Activated naive CD8-positive, alpha-beta T cell treated with anti-CD3 and anti-CD28 coated beads, Interleukin-2, amount 50 U/mL, for 16 hours (primary cell): ENCODE measurements at regions not wholly inside any gene's neighbourhood (a gene's known extent, or its start where the extent isn't known, plus 50 kb on each side); places are given as distances from the start of the nearest gene placed in this dataset.

Experiments used
- DNase-seq: peaks from one replicate; pipeline ENCODE4 v3.0.0-alpha.2; 2020; ENCODE audit warnings: low read depth, low spot score

DNA sequence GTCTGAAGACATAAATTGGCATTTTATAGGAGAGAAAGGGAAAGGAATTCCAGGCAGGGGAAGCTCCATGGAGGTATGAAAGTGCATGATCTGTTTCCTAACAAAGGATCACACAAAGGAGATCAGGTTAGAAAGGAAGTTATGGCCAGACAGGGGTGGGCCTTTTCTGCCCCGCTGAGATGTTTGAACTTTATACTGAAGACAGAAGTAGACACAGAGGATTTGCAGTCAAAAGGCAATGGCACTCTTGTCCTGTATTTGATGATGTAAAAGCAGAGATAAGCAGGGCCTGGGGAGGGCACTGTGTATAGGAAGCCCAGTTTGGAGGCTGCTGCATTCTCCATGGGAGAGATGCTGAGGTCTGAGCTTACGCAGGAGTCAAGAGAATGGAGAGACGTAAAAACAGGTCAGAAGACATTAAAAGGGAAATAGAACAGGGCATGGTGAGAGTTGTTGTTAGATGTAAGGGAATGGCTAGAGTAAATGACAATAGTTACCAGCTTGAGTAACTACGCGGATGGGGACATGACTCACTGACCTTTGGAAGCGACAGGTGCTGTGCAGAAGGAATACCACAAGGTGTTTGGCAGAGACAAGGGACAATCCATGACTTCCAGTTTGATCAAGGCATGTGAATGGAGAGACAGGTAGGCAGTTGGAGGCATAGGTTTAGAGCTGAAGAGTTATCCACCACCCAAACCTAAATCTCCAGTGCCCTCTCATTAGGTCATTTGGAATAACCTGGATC, 190.6 kb upstream of the SASH1 start:
- DNase-seq: no peak

DNA sequence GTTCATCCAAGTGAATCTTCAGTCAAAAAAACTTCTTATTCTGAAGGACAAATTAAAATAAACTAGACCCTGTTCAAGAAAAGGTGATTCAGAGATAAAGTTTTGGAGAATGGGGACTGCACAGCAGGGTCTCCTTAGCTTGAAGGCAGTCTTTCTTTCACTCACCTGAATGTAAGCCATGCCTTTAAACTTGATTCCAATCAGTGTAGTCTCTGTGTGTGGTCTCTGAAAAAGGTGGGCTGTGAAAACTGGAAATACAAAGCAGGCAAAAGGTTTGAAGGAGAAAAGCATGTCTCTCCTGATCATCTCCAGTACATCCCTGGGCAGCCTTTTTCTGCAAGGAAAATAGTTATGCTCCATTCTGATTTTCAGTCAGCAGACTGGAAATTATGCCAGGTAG, 188.0 kb upstream of the SASH1 start:
- DNase-seq: no peak

DNA sequence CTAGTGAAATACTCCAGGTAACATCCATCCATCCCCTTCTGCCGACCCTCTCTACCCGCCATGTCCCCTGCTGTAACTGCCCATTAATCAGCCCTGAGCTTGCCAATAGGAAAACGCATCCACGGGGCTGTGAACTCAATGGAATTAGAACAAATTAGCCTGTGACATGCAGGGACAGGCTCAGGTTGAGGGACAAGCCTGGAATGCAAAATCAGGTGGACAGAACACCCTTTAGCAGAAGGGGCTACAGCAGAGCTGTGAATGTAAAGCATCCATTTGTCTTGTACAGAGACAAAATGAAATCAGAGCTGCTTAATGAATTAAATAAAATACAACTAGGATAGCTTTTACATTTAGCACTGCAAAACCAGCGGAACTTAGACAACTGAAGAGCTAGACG, 187.3 kb upstream of the SASH1 start:
- DNase-seq: no peak

DNA sequence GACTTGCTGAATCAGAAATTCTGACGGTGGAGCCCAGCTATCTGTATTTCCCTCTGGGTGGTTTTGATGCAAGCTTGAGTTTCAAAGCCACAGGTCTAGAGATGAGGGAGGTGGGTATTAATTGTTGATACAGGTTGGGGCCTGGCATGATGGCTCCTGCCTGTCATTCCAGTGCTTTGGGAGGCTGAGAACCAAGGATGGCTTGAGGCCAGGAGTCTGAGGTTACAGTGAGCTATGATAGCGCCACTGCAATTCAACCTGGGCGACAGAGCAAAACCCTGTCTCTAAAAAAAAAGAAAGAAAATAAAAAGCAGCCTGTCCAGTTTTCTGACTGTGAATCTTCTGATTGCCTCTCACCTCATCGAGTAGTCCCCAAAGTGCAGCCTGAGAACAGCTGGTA, 184.8 kb upstream of the SASH1 start:
- no peak for DNase-seq

DNA sequence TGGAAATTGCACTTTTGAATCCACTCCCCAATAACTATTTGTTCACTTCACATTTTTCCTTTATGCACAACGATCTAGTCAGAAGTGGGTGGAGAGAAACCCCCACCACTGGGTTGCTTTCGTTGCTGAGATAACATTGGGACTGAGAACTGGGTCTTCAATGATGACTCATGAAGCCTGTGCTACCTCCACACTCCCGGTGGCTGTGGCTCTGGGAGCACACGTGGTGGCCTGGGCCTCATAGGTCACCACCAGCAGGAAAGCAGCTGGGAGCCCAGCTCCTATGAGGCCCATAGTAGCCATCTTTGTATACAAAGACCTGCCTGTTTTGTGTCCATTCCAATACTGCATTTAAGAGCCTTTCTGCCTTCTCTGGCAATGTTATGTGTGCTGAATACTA, 178.0 kb upstream of the SASH1 start:
- no peak for DNase-seq

GRCh38 chr6:148166339-148166968, 176.2 kb upstream of the SASH1 start:
- DNase-seq: no peak

DNA sequence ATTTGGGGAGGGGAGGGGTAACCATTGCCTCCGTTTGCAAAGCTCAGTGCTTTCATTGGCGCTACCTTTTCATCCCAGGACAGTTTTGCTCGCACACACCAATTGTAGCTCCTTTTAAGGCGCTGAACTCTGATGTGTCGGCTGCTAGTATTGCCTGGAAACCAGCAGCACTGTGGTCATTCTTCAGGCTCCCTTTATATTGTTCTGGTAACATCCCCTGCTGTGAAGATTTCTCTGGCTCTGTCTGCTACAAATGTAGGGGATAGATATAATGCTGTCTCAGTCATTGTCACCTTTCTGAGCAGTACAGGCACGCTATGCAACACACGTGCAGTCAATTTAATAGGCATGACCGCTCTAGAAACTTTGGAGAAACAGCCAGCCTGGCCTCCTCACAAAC, 172.9 kb upstream of the SASH1 start:
- no peak for DNase-seq

GRCh38 chr6:148170286-148170685, 172.4 kb upstream of the SASH1 start:
- DNase-seq: no peak

DNA sequence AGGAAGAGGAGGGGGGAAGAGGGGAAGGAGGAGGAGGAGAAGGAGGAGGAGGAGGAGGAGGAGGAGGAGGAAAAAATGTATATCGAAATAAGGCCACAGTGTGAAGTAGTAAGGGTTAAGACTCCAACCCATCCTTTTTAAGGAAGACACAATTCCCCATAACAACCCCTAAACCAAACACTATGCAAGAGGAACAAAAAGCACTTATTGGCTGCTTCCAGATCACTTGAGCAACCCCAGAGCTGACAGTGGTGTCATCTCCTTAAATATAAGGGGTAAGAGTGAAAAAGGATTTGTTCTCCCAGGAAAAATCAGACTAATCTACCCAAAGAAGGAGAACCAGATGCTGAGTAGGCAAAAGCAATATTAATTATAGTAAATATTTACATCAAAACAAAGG, 169.1 kb upstream of the SASH1 start:
- no peak for DNase-seq

- DNase-seq: no peak
Observed at GRCh38 chr6:148175550-148176188, 167.0 kb upstream of the SASH1 start.

DNA sequence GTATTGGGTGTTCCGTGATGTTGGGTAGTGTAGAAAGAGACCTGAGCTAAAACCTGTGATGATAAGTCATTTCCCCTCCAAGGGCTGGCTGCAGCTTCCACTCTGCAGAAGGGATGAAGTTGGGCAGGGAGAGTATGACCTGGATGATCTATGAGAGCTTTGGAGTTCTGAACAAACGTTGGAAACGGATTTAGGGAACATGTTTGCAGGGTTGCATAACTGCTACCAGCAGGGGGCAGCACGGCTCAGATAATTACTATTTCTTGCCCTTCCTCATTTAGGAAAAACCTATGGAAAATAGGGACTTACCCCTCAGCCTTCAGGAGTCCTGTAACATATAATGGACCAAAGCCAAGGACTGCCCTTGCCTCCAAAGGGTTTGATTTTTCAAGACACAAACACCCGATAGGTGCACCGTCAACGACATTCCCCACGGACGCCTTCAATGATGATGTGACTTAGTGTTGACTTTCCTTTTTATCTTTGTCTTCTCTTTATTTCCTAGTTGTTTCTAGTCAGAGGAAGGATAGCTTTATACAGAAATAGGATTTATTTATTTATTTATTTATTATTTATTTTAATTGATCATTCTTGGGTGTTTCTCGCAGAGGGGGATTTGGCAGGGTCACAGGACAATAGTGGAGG, 164.9 kb upstream of the SASH1 start:
- DNase-seq: no peak

- DNase-seq: no peak
Observed at GRCh38 chr6:148179786-148180185, 162.9 kb upstream of the SASH1 start.

DNA sequence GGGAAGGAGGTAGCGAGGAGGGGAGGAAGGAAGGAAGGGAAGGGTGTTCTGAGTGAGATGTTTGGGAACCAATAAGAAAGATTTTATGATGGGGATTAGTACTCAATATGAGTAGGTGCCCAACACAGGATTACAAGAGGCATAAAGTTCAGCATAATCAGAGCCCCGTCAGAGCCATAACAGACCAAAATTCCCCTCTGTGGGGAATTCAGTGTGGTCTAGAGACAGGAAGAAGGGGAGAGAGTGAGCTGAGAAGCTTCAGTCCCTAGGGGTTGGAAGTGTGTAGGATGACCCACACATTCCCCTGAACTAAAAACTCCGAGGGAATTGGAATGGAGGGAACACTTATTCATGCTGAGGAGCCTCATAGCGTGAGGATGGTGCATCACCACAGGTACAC, 160.3 kb upstream of the SASH1 start:
- DNase-seq: no peak

- no peak for DNase-seq
Observed at GRCh38 chr6:148183776-148184175, 158.9 kb upstream of the SASH1 start.

- DNase-seq: no peak
Observed at GRCh38 chr6:148186916-148187315, 155.7 kb upstream of the SASH1 start.

DNA sequence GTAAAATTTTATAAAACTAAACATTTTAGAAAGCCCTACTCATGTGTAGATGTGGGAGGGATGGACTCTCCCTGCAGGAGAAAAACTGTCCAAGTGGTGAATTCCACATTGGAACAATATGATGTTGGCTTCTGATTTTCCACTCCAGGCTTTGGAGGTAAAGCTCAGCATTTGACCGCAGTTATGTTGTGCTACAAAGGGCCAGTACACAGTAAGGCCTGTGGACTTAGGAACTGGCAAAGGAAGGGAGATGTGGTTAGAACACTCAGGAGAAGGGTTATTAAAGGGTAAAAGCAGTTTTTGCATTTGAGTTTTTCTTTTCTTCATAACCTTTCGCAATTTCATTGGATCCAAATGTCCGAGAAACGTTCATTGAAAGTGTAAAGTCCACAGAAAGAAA, 150.3 kb upstream of the SASH1 start:
- no peak for DNase-seq

DNA sequence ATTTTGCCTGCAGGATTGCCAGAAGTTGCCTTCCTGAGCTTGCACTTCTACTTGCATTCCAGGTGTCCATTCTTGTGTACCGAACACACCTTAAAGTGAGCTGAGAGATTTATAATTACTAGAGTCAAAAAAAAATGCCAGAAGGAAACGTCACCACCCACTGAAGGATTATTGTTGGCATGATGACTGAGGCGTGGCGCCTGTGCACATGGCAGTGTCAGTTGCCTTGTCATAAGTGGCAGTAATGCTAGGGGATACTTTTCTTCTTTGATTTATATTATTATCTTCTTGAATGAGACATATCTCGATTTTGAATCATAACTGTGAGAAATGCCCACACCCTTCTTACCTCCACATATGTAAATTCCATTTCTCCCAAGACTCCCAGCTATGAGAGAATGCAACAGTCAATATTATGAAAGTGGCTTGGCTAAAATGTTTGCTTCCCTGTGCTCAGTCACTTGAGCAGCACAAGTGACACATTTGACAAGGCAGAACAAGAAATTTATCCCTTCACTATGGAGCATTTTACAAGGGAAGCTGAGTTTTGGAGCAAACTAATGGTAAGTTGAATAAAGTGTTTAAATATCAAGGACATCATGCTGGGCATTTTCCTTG, 149.5 kb upstream of the SASH1 start:
- DNase-seq: no peak

DNA sequence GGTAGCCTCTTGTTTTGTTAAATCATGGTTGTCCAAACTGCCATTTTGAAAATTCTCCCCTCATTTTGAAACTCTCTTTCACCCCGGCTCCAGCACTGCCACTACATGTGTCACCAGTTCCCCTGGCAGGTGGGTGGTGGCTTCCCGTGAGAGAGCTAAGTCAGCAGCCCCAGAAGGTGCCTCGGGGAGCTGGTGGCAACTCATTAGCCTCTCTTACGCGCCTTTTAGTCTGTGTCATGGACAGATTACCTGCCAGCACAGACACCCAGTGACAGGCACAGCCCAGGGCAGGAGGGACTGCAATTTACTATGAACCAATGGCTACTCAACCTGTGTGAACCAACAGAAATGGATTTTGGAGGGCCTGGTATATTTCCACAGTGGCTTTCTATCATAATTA, 147.1 kb upstream of the SASH1 start:
- no peak for DNase-seq

DNA sequence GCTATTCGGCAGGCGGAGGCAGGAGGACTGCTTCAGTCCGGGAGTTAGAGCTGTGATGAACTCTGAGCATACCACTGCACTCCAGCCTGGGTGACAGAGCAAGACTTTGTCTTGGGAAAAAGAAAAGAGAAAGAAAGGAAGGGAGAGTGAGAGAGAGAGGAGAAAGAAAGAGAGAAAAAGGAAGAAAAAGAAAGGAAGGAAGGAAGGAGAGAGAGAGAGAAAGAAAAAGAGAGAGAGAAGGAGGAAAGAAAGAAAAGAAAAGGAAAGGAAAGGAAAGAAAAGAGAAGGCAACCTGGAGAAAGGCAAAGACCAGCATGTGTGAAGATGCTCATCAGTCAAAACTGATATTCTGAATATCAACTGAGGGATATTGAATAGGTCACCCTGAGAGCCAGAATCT, 143.1 kb upstream of the SASH1 start:
- DNase-seq: no peak

DNA sequence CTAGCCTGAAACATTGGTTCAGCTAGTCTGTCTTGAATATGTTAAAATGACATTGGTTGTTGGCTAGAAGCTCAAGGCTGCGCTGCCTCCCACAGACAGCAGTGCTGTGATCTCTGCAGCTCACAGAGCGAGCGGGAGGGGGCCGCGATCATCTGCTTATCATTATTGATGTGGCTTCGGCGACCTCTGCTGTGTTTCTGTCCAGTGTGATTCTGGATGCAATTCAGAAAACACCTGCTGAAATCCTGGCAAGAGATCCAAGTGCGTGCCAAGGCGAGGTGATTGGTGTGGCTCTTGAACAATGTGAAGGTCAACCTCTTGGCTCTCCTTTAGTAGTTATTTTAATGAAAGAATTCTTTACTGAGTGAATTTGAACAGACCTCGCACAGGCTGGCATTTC, 142.3 kb upstream of the SASH1 start:
- no peak for DNase-seq

DNA sequence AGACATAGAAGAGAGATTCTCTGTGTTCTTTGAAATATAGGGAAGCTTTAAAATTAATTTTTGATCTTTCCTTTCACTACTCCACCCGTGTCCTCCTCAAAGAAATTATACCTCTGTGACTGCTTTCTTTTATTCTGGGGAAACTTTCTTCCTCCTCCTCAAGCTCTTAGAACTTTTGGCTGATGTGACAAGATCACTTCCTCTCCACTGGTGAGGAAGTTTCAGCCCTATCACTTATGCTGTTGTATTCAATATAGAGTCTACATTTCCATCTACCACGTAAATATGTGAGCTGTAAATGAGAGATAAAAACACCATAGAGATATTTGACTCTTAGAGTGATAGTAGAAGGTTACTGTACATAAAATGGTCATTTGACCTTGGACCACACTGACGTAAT, 141.9 kb upstream of the SASH1 start:
- DNase-seq: no peak

GRCh38 chr6:148203281-148203925, 139.2 kb upstream of the SASH1 start:
- no peak for DNase-seq
